Muscle layer of duodenum (tissue), 2 donors: ENCODE measurements at regions not wholly inside any gene's neighbourhood (a gene's known extent, or its start where the extent isn't known, plus 50 kb on each side); places are given as distances from the start of the nearest gene placed in this dataset.

Source experiments
- H3K27ac ChIP-seq: one replicate; pipeline ENCODE4 v1.7.0; 2013; ENCODE audit warnings: mild to moderate bottlenecking, low read length
- H3K27me3 ChIP-seq: one replicate; pipeline ENCODE4 v1.7.0; 2013; ENCODE audit warnings: low read depth, mild to moderate bottlenecking, control low read depth, low read length
- H3K36me3 ChIP-seq, 2 donors: one replicate each; pipeline ENCODE4 v1.7.0; 2013; ENCODE audit warnings: low read length in 2 of 2, control low read depth in 1 of 2, mild to moderate bottlenecking in 1 of 2; ENCODE audit not compliant: insufficient read depth in 2 of 2, control insufficient read depth in 1 of 2
- H3K4me1 ChIP-seq, 2 donors: one replicate each; pipeline ENCODE4 v1.7.0; 2013; ENCODE audit warnings: low read length in 2 of 2, mild to moderate bottlenecking in 2 of 2, control low read depth in 1 of 2, moderate library complexity in 1 of 2; ENCODE audit not compliant: insufficient read depth in 2 of 2, control insufficient read depth in 1 of 2
- H3K4me3 ChIP-seq, 2 donors: one replicate each; pipeline ENCODE4 v1.7.0; 2013; ENCODE audit warnings: low read length in 2 of 2, low read depth in 1 of 2, mild to moderate bottlenecking in 1 of 2
- H3K9me3 ChIP-seq, 2 donors: one replicate each; pipeline ENCODE4 v1.7.0; 2013; ENCODE audit warnings: low read length in 2 of 2, control low read depth in 1 of 2, mild to moderate bottlenecking in 1 of 2; ENCODE audit not compliant: control insufficient read depth in 1 of 2
- donor health status: healthy.

GRCh38 chrX:39018541-39018940 lies 217.3 kb downstream of the MID1IP1 start:
- H3K4me3 ChIP-seq: no peak overlapping the region
- no peak overlapping the region for H3K27ac ChIP-seq
- H3K36me3 ChIP-seq: no peaks in the 10 kb centered on the region
- H3K27me3 ChIP-seq: no peaks in the 10 kb centered on the region
- no peaks in the 10 kb centered on the region for H3K9me3 ChIP-seq
- H3K4me1 ChIP-seq: peaks cover 0 to 4% of the 10 kb centered on the region in 2 donors

- H3K27ac ChIP-seq: no peak overlapping the region
- H3K36me3 ChIP-seq: no peaks in the 10 kb centered on the region
- no peaks in the 10 kb centered on the region for H3K27me3 ChIP-seq
- H3K4me1 ChIP-seq: no peaks in the 10 kb centered on the region
- H3K9me3 ChIP-seq: no peaks in the 10 kb centered on the region
- H3K4me3 ChIP-seq: no peak overlapping the region
These were observed 217.8 kb downstream of the MID1IP1 start for GRCh38 chrX:39019056-39019455.

- Histone ChIP-seq H3K4me1 (no peaks in the 10 kb centered on the region), H3K27me3 (no peaks in the 10 kb centered on the region), H3K36me3 (no peaks in the 10 kb centered on the region), H3K4me3 (no peak overlapping the region), H3K27ac (no peak overlapping the region), H3K9me3 (no peaks in the 10 kb centered on the region)
These were observed 218.9 kb downstream of the MID1IP1 start for GRCh38 chrX:39020051-39020669.

GRCh38 chrX:39022106-39022505 lies 220.8 kb downstream of the MID1IP1 start:
- no peaks in the 10 kb centered on the region for H3K4me1 ChIP-seq
- no peak overlapping the region for H3K27ac ChIP-seq
- H3K27me3 ChIP-seq: no peaks in the 10 kb centered on the region
- no peaks in the 10 kb centered on the region for H3K9me3 ChIP-seq
- no peak overlapping the region for H3K4me3 ChIP-seq
- no peaks in the 10 kb centered on the region for H3K36me3 ChIP-seq

- no peak overlapping the region for H3K4me3 ChIP-seq
- peaks cover 0 to 9% of the 10 kb centered on the region in 2 donors for H3K9me3 ChIP-seq
- no peaks in the 10 kb centered on the region for H3K27me3 ChIP-seq
- H3K27ac ChIP-seq: no peak overlapping the region
- H3K36me3 ChIP-seq: no peaks in the 10 kb centered on the region
- H3K4me1 ChIP-seq: no peaks in the 10 kb centered on the region
These were observed 228.0 kb downstream of the MID1IP1 start for GRCh38 chrX:39029221-39029620.

GRCh38 chrX:39030636-39031035 lies 229.4 kb downstream of the MID1IP1 start:
- Histone ChIP-seq H3K36me3 (no peaks in the 10 kb centered on the region), H3K4me3 (no peak overlapping the region), H3K27me3 (no peaks in the 10 kb centered on the region), H3K27ac (no peak overlapping the region), H3K4me1 (no peaks in the 10 kb centered on the region), H3K9me3 (peaks cover 0 to 9% of the 10 kb centered on the region in 2 donors)

- Histone ChIP-seq H3K4me1 (no peaks in the 10 kb centered on the region), H3K27me3 (no peaks in the 10 kb centered on the region), H3K4me3 (no peak overlapping the region), H3K27ac (no peak overlapping the region), H3K36me3 (no peaks in the 10 kb centered on the region), H3K9me3 (no peaks in the 10 kb centered on the region)
These were observed 238.6 kb downstream of the MID1IP1 start for GRCh38 chrX:39039890-39040289.

- no peak overlapping the region for H3K27ac ChIP-seq
These were observed 242.7 kb downstream of the MID1IP1 start for GRCh38 chrX:39043838-39044550.

GRCh38 chrX:39047174-39047573 lies 245.9 kb downstream of the MID1IP1 start:
- H3K4me1 ChIP-seq: no peaks in the 10 kb centered on the region

More at GRCh38 chrX:39043838-39044550, 242.7 kb downstream of the MID1IP1 start:
- Histone ChIP-seq H3K9me3 (no peaks in the 10 kb centered on the region), H3K4me3 (no peak overlapping the region), H3K36me3 (no peaks in the 10 kb centered on the region), H3K4me1 (no peaks in the 10 kb centered on the region), H3K27me3 (no peaks in the 10 kb centered on the region)

GRCh38 chrX:39049975-39050374 lies 248.7 kb downstream of the MID1IP1 start:
- no peaks in the 10 kb centered on the region for H3K36me3 ChIP-seq
- no peaks in the 10 kb centered on the region for H3K27me3 ChIP-seq
- H3K4me1 ChIP-seq: no peaks in the 10 kb centered on the region
- no peak overlapping the region for H3K27ac ChIP-seq
- H3K4me3 ChIP-seq: no peak overlapping the region
- H3K9me3 ChIP-seq: no peaks in the 10 kb centered on the region

More at GRCh38 chrX:39047174-39047573, 245.9 kb downstream of the MID1IP1 start:
- H3K4me3 ChIP-seq: no peak overlapping the region
- H3K27ac ChIP-seq: no peak overlapping the region
- no peaks in the 10 kb centered on the region for H3K9me3 ChIP-seq
- no peaks in the 10 kb centered on the region for H3K27me3 ChIP-seq
- H3K36me3 ChIP-seq: no peaks in the 10 kb centered on the region

GRCh38 chrX:39050427-39050826 lies 249.2 kb downstream of the MID1IP1 start:
- no peak overlapping the region for H3K4me3 ChIP-seq
- H3K27ac ChIP-seq: no peak overlapping the region
- H3K9me3 ChIP-seq: no peaks in the 10 kb centered on the region
- no peaks in the 10 kb centered on the region for H3K4me1 ChIP-seq
- no peaks in the 10 kb centered on the region for H3K36me3 ChIP-seq
- H3K27me3 ChIP-seq: no peaks in the 10 kb centered on the region

- Histone ChIP-seq H3K36me3 (no peaks in the 10 kb centered on the region), H3K4me1 (no peaks in the 10 kb centered on the region), H3K4me3 (no peak overlapping the region), H3K9me3 (no peaks in the 10 kb centered on the region), H3K27ac (no peak overlapping the region), H3K27me3 (no peaks in the 10 kb centered on the region)
These were observed 251.5 kb downstream of the MID1IP1 start for GRCh38 chrX:39052751-39053150.
